ENCODE measurements at regions not wholly inside any gene's neighbourhood (a gene's known extent, or its start where the extent isn't known, plus 50 kb on each side); places are given as distances from the start of the nearest gene placed in this dataset.

- Mint-ChIP-seq H3K9me3 (no peaks in the 10 kb centered on the region), H3K27ac (no peak overlapping the region), H3K36me3 (no peaks in the 10 kb centered on the region), H3K4me3 (no peak overlapping the region), H3K4me1 (ENCODE audit: unreplicated experiment) (peaks cover 4% of the 10 kb centered on the region), H3K27me3 (peaks cover 4% of the 10 kb centered on the region)
- no peak for DNase-seq (ENCODE audit: extremely low spot score, unreplicated experiment)
- no peak for TF ChIP-seq CTCF (conservative IDR thresholded peaks at IDR 0.05)
Measured at GRCh38 chr11:116148645-116149044, 624.1 kb downstream of the BUD13 start.

GRCh38 chr11:116148056-116148455, 624.7 kb downstream of the BUD13 start:
- H3K36me3 Mint-ChIP-seq, result no peaks in the 10 kb centered on the region
- no peak overlapping the region for H3K4me3 Mint-ChIP-seq
- no peaks in the 10 kb centered on the region for H3K9me3 Mint-ChIP-seq
- no peak overlapping the region for H3K27ac Mint-ChIP-seq
- H3K4me1 Mint-ChIP-seq (ENCODE audit: unreplicated experiment), result peaks cover 4% of the 10 kb centered on the region
- no peak for DNase-seq (ENCODE audit: extremely low spot score, unreplicated experiment)
- H3K27me3 Mint-ChIP-seq, result peaks cover 4% of the 10 kb centered on the region
- TF ChIP-seq CTCF (conservative IDR thresholded peaks at IDR 0.05), result no peak

GRCh38 chr11:116145187-116145865, 627.5 kb downstream of the BUD13 start:
- H3K27me3 Mint-ChIP-seq, result peaks cover 4% of the 10 kb centered on the region
- TF ChIP-seq CTCF (conservative IDR thresholded peaks at IDR 0.05), result peak; percentile 54
- H3K36me3 Mint-ChIP-seq, result no peaks in the 10 kb centered on the region
- no peaks in the 10 kb centered on the region for H3K9me3 Mint-ChIP-seq
- H3K27ac Mint-ChIP-seq, result no peak overlapping the region
- DNase-seq (ENCODE audit: extremely low spot score, unreplicated experiment), result no peak
- peaks cover 4% of the 10 kb centered on the region for H3K4me1 Mint-ChIP-seq (ENCODE audit: unreplicated experiment)
- H3K4me3 Mint-ChIP-seq, result no peak overlapping the region

- TF ChIP-seq CTCF (conservative IDR thresholded peaks at IDR 0.05), result no peak
- no peak for DNase-seq (ENCODE audit: extremely low spot score, unreplicated experiment)
Measured at GRCh38 chr11:116144387-116144958, 628.3 kb downstream of the BUD13 start.

GRCh38 chr11:116138280-116138679, 634.1 kb upstream of the CADM1 start:
- no peaks in the 10 kb centered on the region for H3K36me3 Mint-ChIP-seq
- peaks cover 5% of the 10 kb centered on the region for H3K27me3 Mint-ChIP-seq
- H3K4me1 Mint-ChIP-seq (ENCODE audit: unreplicated experiment), result peaks cover 2% of the 10 kb centered on the region
- H3K9me3 Mint-ChIP-seq, result no peaks in the 10 kb centered on the region
- DNase-seq (ENCODE audit: extremely low spot score, unreplicated experiment), result no peak
- TF ChIP-seq CTCF (conservative IDR thresholded peaks at IDR 0.05), result no peak
- H3K4me3 Mint-ChIP-seq, result no peak overlapping the region
- H3K27ac Mint-ChIP-seq, result no peak overlapping the region

More at GRCh38 chr11:116144387-116144958, 628.3 kb downstream of the BUD13 start:
- Mint-ChIP-seq H3K9me3 (no peaks in the 10 kb centered on the region), H3K27me3 (peaks cover 4% of the 10 kb centered on the region), H3K4me1 (ENCODE audit: unreplicated experiment) (peaks cover 4% of the 10 kb centered on the region), H3K36me3 (no peaks in the 10 kb centered on the region), H3K4me3 (no peak overlapping the region), H3K27ac (no peak overlapping the region)

Measured in type B pancreatic cell (in vitro differentiated cells).